ENCODE measurements at regions not wholly inside any gene's neighbourhood (a gene's known extent, or its start where the extent isn't known, plus 50 kb on each side); places are given as distances from the start of the nearest gene placed in this dataset.
A peak's percentile ranks its signal among the peaks of the same experiment; 100 is the strongest.
"Not testable (repeated sequence)": the region's sequence is repeated elsewhere in the genome, so short reads cannot be mapped to it uniquely, and the experiment has no call there.

GRCh38 chr6:12537389-12537788 is 179.2 kb upstream of the PHACTR1 start:
- no peak overlapping the region for H3K27ac ChIP-seq
- no peak for DNase-seq (ENCODE audit: low spot score)

GRCh38 chr6:12538881-12539357 is 177.6 kb upstream of the PHACTR1 start:
- TF ChIP-seq CTCF (IDR thresholded peaks at IDR 0.05): no peak
- Histone ChIP-seq H3K4me3 (no peak overlapping the region), H3K27ac (no peak overlapping the region)
- peak; percentile 81 for DNase-seq (ENCODE audit: low spot score)

More at GRCh38 chr6:12537389-12537788, 179.2 kb upstream of the PHACTR1 start:
- no peak overlapping the region for H3K4me3 ChIP-seq
- no peak for TF ChIP-seq CTCF (IDR thresholded peaks at IDR 0.05)

- H3K27ac ChIP-seq; H3K4me3 ChIP-seq; DNase-seq (ENCODE audit: low spot score): not testable (repeated sequence)
Measured at GRCh38 chr6:12542319-12543115, 174.1 kb upstream of the PHACTR1 start.

GRCh38 chr6:12543953-12544352 is 172.6 kb upstream of the PHACTR1 start:
- no peak overlapping the region for H3K4me3 ChIP-seq
- no peak overlapping the region for H3K27ac ChIP-seq
- no peak for TF ChIP-seq CTCF (IDR thresholded peaks at IDR 0.05)
- no peak for DNase-seq (ENCODE audit: low spot score)

- TF ChIP-seq CTCF (IDR thresholded peaks at IDR 0.05): no peak
- Histone ChIP-seq H3K27ac (no peak overlapping the region), H3K4me3 (no peak overlapping the region)
- no peak for DNase-seq (ENCODE audit: low spot score)
Measured at GRCh38 chr6:12544821-12545565, 171.6 kb upstream of the PHACTR1 start.

GRCh38 chr6:12545619-12546409 is 170.8 kb upstream of the PHACTR1 start:
- H3K4me3 ChIP-seq: no peak overlapping the region
- H3K27ac ChIP-seq: peak overlapping the region; percentile 26 to 58
- TF ChIP-seq CTCF (IDR thresholded peaks at IDR 0.05): no peak
- no peak for DNase-seq (ENCODE audit: low spot score)

GRCh38 chr6:12546410-12547002 is 170.1 kb upstream of the PHACTR1 start:
- no peak for DNase-seq (ENCODE audit: low spot score)
- Histone ChIP-seq H3K27ac (peak overlapping the region in 1 of 2 donors; percentile 58), H3K4me3 (no peak overlapping the region)
- no peak for TF ChIP-seq CTCF (IDR thresholded peaks at IDR 0.05)

Measured in coronary artery (tissue), 2 donors.